ENCODE measurements at regions not wholly inside any gene's neighbourhood (a gene's known extent, or its start where the extent isn't known, plus 50 kb on each side); places are given as distances from the start of the nearest gene placed in this dataset.

GRCh38 chr4:116020141-116020722 lies 906.8 kb upstream of the NDST4 start:
- no peak overlapping the region for H3K4me3 ChIP-seq (ENCODE audit: insufficient read depth, low read length)
- H3K36me3 ChIP-seq (ENCODE audit: insufficient read depth, low read length) = no peaks in the 10 kb centered on the region
- TF ChIP-seq CTCF (IDR thresholded peaks at IDR 0.05; ENCODE audit: extremely low read depth, low read depth, low read length) = no peak
- H3K27ac ChIP-seq (ENCODE audit: low read depth, low read length) = no peak overlapping the region
- no peak overlapping the region for H3K4me2 ChIP-seq (ENCODE audit: insufficient read depth, low read length)
- H3K9me3 ChIP-seq (ENCODE audit: low read depth, low read length) = peaks cover 6% of the 10 kb centered on the region
- no peaks in the 10 kb centered on the region for H3K27me3 ChIP-seq (ENCODE audit: insufficient read depth, low read length)
- no peak for DNase-seq (ENCODE audit: insufficient read length, low spot score, missing footprints)
- H2AFZ ChIP-seq (ENCODE audit: low read length) = no peak overlapping the region
- no peaks in the 10 kb centered on the region for H4K20me1 ChIP-seq (ENCODE audit: insufficient read depth, low read length)
- H3K79me2 ChIP-seq (ENCODE audit: insufficient read depth, low read length) = no peaks in the 10 kb centered on the region
- H3K4me1 ChIP-seq (ENCODE audit: insufficient read depth, low read length) = no peaks in the 10 kb centered on the region

- Histone ChIP-seq H3K9me3 (ENCODE audit: low read depth, low read length) (peaks cover 12% of the 10 kb centered on the region), H3K4me1 (ENCODE audit: insufficient read depth, low read length) (no peaks in the 10 kb centered on the region), H3K79me2 (ENCODE audit: insufficient read depth, low read length) (no peaks in the 10 kb centered on the region), H3K27ac (ENCODE audit: low read depth, low read length) (no peak overlapping the region), H3K4me2 (ENCODE audit: insufficient read depth, low read length) (no peak overlapping the region), H2AFZ (ENCODE audit: low read length) (no peak overlapping the region), H4K20me1 (ENCODE audit: insufficient read depth, low read length) (no peaks in the 10 kb centered on the region), H3K4me3 (ENCODE audit: insufficient read depth, low read length) (no peak overlapping the region), H3K36me3 (ENCODE audit: insufficient read depth, low read length) (no peaks in the 10 kb centered on the region), H3K27me3 (ENCODE audit: insufficient read depth, low read length) (no peaks in the 10 kb centered on the region)
- DNase-seq (ENCODE audit: insufficient read length, low spot score, missing footprints) = no peak
- no peak for TF ChIP-seq CTCF (IDR thresholded peaks at IDR 0.05; ENCODE audit: extremely low read depth, low read depth, low read length)
These were observed 905.4 kb upstream of the NDST4 start for GRCh38 chr4:116018831-116019230.

GRCh38 chr4:116016201-116016600 lies 902.8 kb upstream of the NDST4 start:
- no peak overlapping the region for H3K4me2 ChIP-seq (ENCODE audit: insufficient read depth, low read length)
- DNase-seq (ENCODE audit: insufficient read length, low spot score, missing footprints) = no peak

GRCh38 chr4:116015549-116015948 lies 902.1 kb upstream of the NDST4 start:
- no peaks in the 10 kb centered on the region for H3K4me1 ChIP-seq (ENCODE audit: insufficient read depth, low read length)
- H3K4me2 ChIP-seq (ENCODE audit: insufficient read depth, low read length) = no peak overlapping the region
- no peaks in the 10 kb centered on the region for H4K20me1 ChIP-seq (ENCODE audit: insufficient read depth, low read length)
- no peak overlapping the region for H3K4me3 ChIP-seq (ENCODE audit: insufficient read depth, low read length)
- no peaks in the 10 kb centered on the region for H3K79me2 ChIP-seq (ENCODE audit: insufficient read depth, low read length)
- TF ChIP-seq CTCF (IDR thresholded peaks at IDR 0.05; ENCODE audit: extremely low read depth, low read depth, low read length) = no peak
- H3K9me3 ChIP-seq (ENCODE audit: low read depth, low read length) = peaks cover 12% of the 10 kb centered on the region
- no peaks in the 10 kb centered on the region for H3K36me3 ChIP-seq (ENCODE audit: insufficient read depth, low read length)
- H3K27ac ChIP-seq (ENCODE audit: low read depth, low read length) = no peak overlapping the region
- H3K27me3 ChIP-seq (ENCODE audit: insufficient read depth, low read length) = no peaks in the 10 kb centered on the region
- DNase-seq (ENCODE audit: insufficient read length, low spot score, missing footprints) = no peak
- no peak overlapping the region for H2AFZ ChIP-seq (ENCODE audit: low read length)

More at GRCh38 chr4:116016201-116016600, 902.8 kb upstream of the NDST4 start:
- Histone ChIP-seq H3K36me3 (ENCODE audit: insufficient read depth, low read length) (no peaks in the 10 kb centered on the region), H3K9me3 (ENCODE audit: low read depth, low read length) (peaks cover 12% of the 10 kb centered on the region), H3K27me3 (ENCODE audit: insufficient read depth, low read length) (no peaks in the 10 kb centered on the region), H3K27ac (ENCODE audit: low read depth, low read length) (no peak overlapping the region), H3K4me3 (ENCODE audit: insufficient read depth, low read length) (no peak overlapping the region), H4K20me1 (ENCODE audit: insufficient read depth, low read length) (no peaks in the 10 kb centered on the region), H3K79me2 (ENCODE audit: insufficient read depth, low read length) (no peaks in the 10 kb centered on the region), H2AFZ (ENCODE audit: low read length) (no peak overlapping the region), H3K4me1 (ENCODE audit: insufficient read depth, low read length) (no peaks in the 10 kb centered on the region)
- TF ChIP-seq CTCF (IDR thresholded peaks at IDR 0.05; ENCODE audit: extremely low read depth, low read depth, low read length) = no peak

Data from osteoblast (primary cell).